Activated CD4-positive, alpha-beta T cell treated with anti-CD3 and anti-CD28 coated beads for 1 hour (primary cell): ENCODE measurements at regions not wholly inside any gene's neighbourhood (a gene's known extent, or its start where the extent isn't known, plus 50 kb on each side); places are given as distances from the start of the nearest gene placed in this dataset.
"Not testable (repeated sequence)": the region's sequence is repeated elsewhere in the genome, so short reads cannot be mapped to it uniquely, and the experiment has no call there.

Source experiments
- DNase-seq: peaks from one replicate; pipeline ENCODE4 v3.0.0-alpha.2; 2020

GRCh38 chr4:38529189-38530115 lies 134.5 kb upstream of the KLF3 start:
- peak; percentile 22 for DNase-seq

GRCh38 chr4:38530486-38530885 lies 133.5 kb upstream of the KLF3 start:
- DNase-seq, result no peak

GRCh38 chr4:38531141-38531727 lies 132.8 kb upstream of the KLF3 start:
- DNase-seq, result no peak

GRCh38 chr4:38532908-38533499 lies 131.0 kb upstream of the KLF3 start:
- no peak for DNase-seq

GRCh38 chr4:38534344-38535045 lies 129.5 kb upstream of the KLF3 start:
- no peak for DNase-seq

GRCh38 chr4:38535071-38535470 lies 128.9 kb upstream of the KLF3 start:
- DNase-seq, result not testable (repeated sequence)

- DNase-seq, result no peak
Observed at GRCh38 chr4:38535717-38536116, 128.3 kb upstream of the KLF3 start.

- no peak for DNase-seq
Observed at GRCh38 chr4:38536716-38537115, 127.3 kb upstream of the KLF3 start.

- no peak for DNase-seq
Observed at GRCh38 chr4:38537666-38538065, 126.3 kb upstream of the KLF3 start.

- no peak for DNase-seq
Observed at GRCh38 chr4:38538517-38538916, 125.5 kb upstream of the KLF3 start.

- DNase-seq, result no peak
Observed at GRCh38 chr4:38539501-38539900, 124.5 kb upstream of the KLF3 start.

- DNase-seq, result no peak
Observed at GRCh38 chr4:38547052-38547451, 116.9 kb upstream of the KLF3 start.

- DNase-seq, result no peak
Observed at GRCh38 chr4:38548256-38548655, 115.7 kb upstream of the KLF3 start.

- no peak for DNase-seq
Observed at GRCh38 chr4:38559374-38559773, 104.6 kb upstream of the KLF3 start.

- DNase-seq, result no peak
Observed at GRCh38 chr4:38560340-38560739, 103.7 kb upstream of the KLF3 start.

- DNase-seq, result no peak
Observed at GRCh38 chr4:38560768-38561558, 103.0 kb upstream of the KLF3 start.

GRCh38 chr4:38562751-38563198 lies 101.2 kb upstream of the KLF3 start:
- DNase-seq, result no peak

- DNase-seq, result no peak
Observed at GRCh38 chr4:38563707-38564495, 100.1 kb upstream of the KLF3 start.

- DNase-seq, result no peak
Observed at GRCh38 chr4:38565271-38566199, 98.5 kb upstream of the KLF3 start.

- no peak for DNase-seq
Observed at GRCh38 chr4:38566806-38567398, 97.1 kb upstream of the KLF3 start.
